ENCODE measurements at regions not wholly inside any gene's neighbourhood (a gene's known extent, or its start where the extent isn't known, plus 50 kb on each side); places are given as distances from the start of the nearest gene placed in this dataset.

- peak; percentile 54 for TF ChIP-seq DEAF1 (CRISPR knock-in tag; IDR thresholded peaks at IDR 0.05)
- no peak for TF ChIP-seq PCBP2 (IDR thresholded peaks at IDR 0.05; ENCODE audit: low read depth, low read length, poor library complexity, severe bottlenecking)
- no peak for TF ChIP-seq SRSF7 (optimal IDR thresholded peaks at IDR 0.05; ENCODE audit: low read depth, low read length)
- TF ChIP-seq, protein P1, sequence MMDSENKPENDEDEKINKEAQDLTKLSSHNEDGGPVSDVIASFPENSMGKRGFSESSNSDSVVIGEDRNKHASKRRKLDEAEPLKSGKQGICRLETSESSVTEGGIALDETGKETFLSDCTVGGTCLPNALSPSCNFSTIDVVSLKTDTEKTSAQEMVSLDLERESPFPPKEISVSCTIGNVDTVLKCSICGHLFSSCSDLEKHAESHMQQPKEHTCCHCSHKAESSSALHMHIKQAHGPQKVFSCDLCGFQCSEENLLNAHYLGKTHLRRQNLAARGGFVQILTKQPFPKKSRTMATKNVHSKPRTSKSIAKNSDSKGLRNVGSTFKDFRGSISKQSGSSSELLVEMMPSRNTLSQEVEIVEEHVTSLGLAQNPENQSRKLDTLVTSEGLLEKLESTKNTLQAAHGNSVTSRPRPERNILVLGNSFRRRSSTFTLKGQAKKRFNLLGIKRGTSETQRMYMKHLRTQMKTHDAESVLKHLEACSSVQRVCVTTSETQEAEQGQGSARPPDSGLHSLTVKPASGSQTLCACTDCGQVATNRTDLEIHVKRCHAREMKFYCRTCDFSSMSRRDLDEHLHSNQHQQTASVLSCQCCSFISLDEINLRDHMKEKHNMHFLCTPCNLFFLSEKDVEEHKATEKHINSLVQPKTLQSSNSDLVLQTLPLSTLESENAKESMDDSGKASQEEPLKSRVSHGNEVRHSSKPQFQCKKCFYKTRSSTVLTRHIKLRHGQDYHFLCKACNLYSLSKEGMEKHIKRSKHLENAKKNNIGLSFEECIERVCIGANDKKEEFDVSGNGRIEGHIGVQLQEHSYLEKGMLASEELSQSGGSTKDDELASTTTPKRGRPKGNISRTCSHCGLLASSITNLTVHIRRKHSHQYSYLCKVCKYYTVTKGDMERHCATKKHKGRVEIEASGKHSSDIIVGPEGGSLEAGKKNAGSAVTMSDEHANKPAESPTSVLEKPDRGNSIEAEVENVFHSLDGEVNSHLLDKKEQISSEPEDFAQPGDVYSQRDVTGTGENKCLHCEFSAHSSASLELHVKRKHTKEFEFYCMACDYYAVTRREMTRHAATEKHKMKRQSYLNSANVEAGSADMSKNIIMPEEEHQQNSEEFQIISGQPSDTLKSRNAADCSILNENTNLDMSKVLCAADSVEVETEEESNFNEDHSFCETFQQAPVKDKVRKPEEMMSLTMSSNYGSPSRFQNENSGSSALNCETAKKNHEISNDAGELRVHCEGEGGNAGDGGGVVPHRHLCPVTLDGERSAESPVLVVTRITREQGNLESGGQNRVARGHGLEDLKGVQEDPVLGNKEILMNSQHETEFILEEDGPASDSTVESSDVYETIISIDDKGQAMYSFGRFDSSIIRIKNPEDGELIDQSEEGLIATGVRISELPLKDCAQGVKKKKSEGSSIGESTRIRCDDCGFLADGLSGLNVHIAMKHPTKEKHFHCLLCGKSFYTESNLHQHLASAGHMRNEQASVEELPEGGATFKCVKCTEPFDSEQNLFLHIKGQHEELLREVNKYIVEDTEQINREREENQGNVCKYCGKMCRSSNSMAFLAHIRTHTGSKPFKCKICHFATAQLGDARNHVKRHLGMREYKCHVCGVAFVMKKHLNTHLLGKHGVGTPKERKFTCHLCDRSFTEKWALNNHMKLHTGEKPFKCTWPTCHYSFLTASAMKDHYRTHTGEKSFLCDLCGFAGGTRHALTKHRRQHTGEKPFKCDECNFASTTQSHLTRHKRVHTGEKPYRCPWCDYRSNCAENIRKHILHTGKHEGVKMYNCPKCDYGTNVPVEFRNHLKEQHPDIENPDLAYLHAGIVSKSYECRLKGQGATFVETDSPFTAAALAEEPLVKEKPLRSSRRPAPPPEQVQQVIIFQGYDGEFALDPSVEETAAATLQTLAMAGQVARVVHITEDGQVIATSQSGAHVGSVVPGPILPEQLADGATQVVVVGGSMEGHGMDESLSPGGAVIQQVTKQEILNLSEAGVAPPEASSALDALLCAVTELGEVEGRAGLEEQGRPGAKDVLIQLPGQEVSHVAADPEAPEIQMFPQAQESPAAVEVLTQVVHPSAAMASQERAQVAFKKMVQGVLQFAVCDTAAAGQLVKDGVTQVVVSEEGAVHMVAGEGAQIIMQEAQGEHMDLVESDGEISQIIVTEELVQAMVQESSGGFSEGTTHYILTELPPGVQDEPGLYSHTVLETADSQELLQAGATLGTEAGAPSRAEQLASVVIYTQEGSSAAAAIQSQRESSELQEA (IDR thresholded peaks at IDR 0.05; ENCODE audit: low read depth), result no peak
- no peak for TF ChIP-seq U2AF2 (optimal IDR thresholded peaks at IDR 0.05; ENCODE audit: low read depth, low read length)
- peak; percentile 88; the same call in 1 of the 2 replicates for TF ChIP-seq ZNF589 (CRISPR knock-in tag; IDR thresholded peaks at IDR 0.05; ENCODE audit: low read depth)
- TF ChIP-seq ARID3A (IDR thresholded peaks at IDR 0.05; ENCODE audit: borderline replicate concordance, low read depth, low read length), result no peak
- no peak for TF ChIP-seq BHLHE40 (IDR thresholded peaks at IDR 0.05; ENCODE audit: low read length)
- TF ChIP-seq MAFF (IDR thresholded peaks at IDR 0.05; ENCODE audit: low read length), result no peak
- TF ChIP-seq ZBTB2 (IDR thresholded peaks at IDR 0.05), result no peak
- no peak for TF ChIP-seq TCF3 (CRISPR knock-in tag; IDR thresholded peaks at IDR 0.05)
- no peak for TF ChIP-seq ARNT (IDR thresholded peaks at IDR 0.05)
- no peak; a peak in 1 of 4 replicates for TF ChIP-seq MAZ (CRISPR knock-in tag; conservative IDR thresholded peaks at IDR 0.05 in 1 of 2, IDR thresholded peaks at IDR 0.05 in 1 of 2)
Measured at GRCh38 chr12:65556676-65557437, 267.4 kb upstream of the HMGA2 start (continued).
